ENCODE measurements at regions not wholly inside any gene's neighbourhood (a gene's known extent, or its start where the extent isn't known, plus 50 kb on each side); places are given as distances from the start of the nearest gene placed in this dataset.

- CTCF ChIA-PET = interaction anchor here (2.0 kb wide), 1 partner anchor 16 kb away, joined by 4 read pairs; no protein-coding TSS in a partner anchor
Measured at GRCh38 chr1:53378061-53378460, 50.2 kb upstream of the LRP8 start.

GRCh38 chr1:53378932-53379661 lies 51.2 kb upstream of the LRP8 start:
- ChIA-PET POLR2A (no interaction called here), CTCF (interaction anchor here (2.0 kb wide), 1 partner anchor 15 kb away, joined by 4 read pairs; no protein-coding TSS in a partner anchor)
- no peak for DNase-seq (ENCODE audit: extremely low spot score)
- no peak for TF ChIP-seq CTCF (IDR thresholded peaks at IDR 0.05; ENCODE audit: control extremely low read depth, extremely low read depth, low read depth, missing control alignments)

More at GRCh38 chr1:53378061-53378460, 50.2 kb upstream of the LRP8 start:
- TF ChIP-seq CTCF (IDR thresholded peaks at IDR 0.05; ENCODE audit: control extremely low read depth, extremely low read depth, low read depth, missing control alignments) = no peak
- POLR2A ChIA-PET = no interaction called here
- DNase-seq (ENCODE audit: extremely low spot score) = no peak

- no peak for DNase-seq (ENCODE audit: extremely low spot score)
- ChIA-PET CTCF (no interaction called here), POLR2A (no interaction called here)
- TF ChIP-seq CTCF (IDR thresholded peaks at IDR 0.05; ENCODE audit: control extremely low read depth, extremely low read depth, low read depth, missing control alignments) = no peak
Measured at GRCh38 chr1:53379662-53380002, 51.8 kb upstream of the LRP8 start.

- POLR2A ChIA-PET = no interaction called here
- CTCF ChIA-PET = interaction anchor here (4.8 kb wide), 1 partner anchor 13 kb away, joined by 22 read pairs; no protein-coding TSS in a partner anchor
- TF ChIP-seq CTCF (IDR thresholded peaks at IDR 0.05; ENCODE audit: control extremely low read depth, extremely low read depth, low read depth, missing control alignments) = no peak
Measured at GRCh38 chr1:53380296-53380695, 52.4 kb upstream of the LRP8 start.

GRCh38 chr1:53381790-53382401 lies 54.0 kb upstream of the LRP8 start:
- no peak for DNase-seq (ENCODE audit: extremely low spot score)
- ChIA-PET CTCF (interaction anchor here (1.4 to 4.8 kb wide), 2 partner anchors 11 to 103 kb away, joined by 4 to 22 read pairs; no protein-coding TSS in a partner anchor), POLR2A (no interaction called here)
- TF ChIP-seq CTCF (IDR thresholded peaks at IDR 0.05; ENCODE audit: control extremely low read depth, extremely low read depth, low read depth, missing control alignments) = no peak

More at GRCh38 chr1:53380296-53380695, 52.4 kb upstream of the LRP8 start:
- no peak for DNase-seq (ENCODE audit: extremely low spot score)

GRCh38 chr1:53383136-53383870 lies 55.4 kb upstream of the LRP8 start:
- ChIA-PET CTCF (interaction anchor here (4.8 kb wide), 1 partner anchor 10 kb away, joined by 22 read pairs; no protein-coding TSS in a partner anchor), POLR2A (no interaction called here)
- DNase-seq (ENCODE audit: extremely low spot score) = no peak

More at GRCh38 chr1:53383136-53383870, 55.4 kb upstream of the LRP8 start:
- TF ChIP-seq CTCF (IDR thresholded peaks at IDR 0.05; ENCODE audit: control extremely low read depth, extremely low read depth, low read depth, missing control alignments) = no peak

Measured in GM10248 (cell line).